SK-N-DZ (cell line): ENCODE measurements at regions not wholly inside any gene's neighbourhood (a gene's known extent, or its start where the extent isn't known, plus 50 kb on each side); places are given as distances from the start of the nearest gene placed in this dataset.
"Not testable (repeated sequence)": the region's sequence is repeated elsewhere in the genome, so short reads cannot be mapped to it uniquely, and the experiment has no call there.

Experiments
- DNase-seq: peaks from one replicate; pipeline ENCODE4 v3.0.0-alpha.2; 2015; ENCODE audit warnings: low spot score

DNA sequence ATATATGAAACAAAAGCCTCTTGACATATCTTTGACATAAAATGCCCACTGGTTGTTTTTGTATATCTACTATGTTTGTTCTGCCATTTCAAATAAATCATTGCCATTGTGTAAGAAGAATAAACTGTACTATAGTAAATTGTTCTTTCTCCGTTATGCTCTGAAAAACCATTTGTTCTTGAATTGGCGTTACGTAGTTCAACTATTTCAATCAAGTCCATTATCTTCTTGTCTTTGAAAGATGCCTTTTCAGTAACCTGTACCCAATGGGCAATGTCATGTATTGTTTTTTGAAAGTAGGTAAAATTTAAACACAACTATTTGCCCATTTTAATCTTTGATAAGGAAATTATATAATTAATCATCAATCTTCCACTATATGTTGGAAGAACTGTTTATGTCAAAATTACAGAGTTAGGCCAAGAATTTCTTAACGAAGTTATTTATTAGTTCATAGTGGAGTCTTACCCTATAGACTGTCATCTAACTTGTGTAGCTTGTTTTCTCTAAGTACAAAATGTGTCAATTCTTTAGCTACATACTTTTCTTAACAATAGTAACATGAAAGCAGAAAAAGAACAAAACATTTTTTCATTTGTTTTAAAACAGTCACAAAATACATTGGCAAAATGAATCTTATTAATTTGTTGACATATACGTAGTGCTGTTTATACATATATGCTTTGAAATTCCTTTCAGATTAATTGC is 294.8 kb downstream of the PTPRC start:
- no peak for DNase-seq

GRCh38 chr1:198934426-198934825 is 295.6 kb downstream of the PTPRC start:
- DNase-seq, result no peak

GRCh38 chr1:198934901-198935305 is 296.1 kb downstream of the PTPRC start:
- DNase-seq, result no peak

DNA sequence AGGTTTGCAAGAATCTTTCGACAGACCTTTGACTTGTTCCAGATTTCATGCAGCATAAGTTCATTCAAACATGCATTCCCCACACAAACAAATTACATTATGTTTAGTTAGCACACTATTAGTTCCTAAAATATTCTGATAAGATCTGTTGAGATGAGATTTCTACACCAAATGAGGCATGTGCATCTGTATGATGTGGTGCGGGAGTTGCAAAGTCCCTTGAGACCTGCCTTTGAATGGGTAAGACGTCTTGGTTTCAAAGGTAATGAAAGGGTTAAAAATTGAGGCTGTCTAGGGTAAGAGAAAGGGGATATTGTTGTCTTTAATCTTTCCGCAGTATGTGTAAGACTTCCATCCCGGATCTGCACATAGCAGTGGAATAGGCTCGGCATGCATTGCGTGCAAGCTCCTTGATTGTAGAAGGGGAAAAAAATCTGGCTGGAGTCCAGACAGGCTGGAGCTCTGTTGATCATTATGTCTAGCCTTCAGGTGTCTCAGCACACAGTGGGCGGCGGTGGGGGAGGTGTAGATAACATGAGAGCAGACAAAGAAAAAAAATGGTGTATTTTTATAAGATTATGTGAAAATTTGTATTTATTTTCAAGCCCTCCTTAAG is 296.6 kb downstream of the PTPRC start:
- DNase-seq, result peak; percentile 98

DNA sequence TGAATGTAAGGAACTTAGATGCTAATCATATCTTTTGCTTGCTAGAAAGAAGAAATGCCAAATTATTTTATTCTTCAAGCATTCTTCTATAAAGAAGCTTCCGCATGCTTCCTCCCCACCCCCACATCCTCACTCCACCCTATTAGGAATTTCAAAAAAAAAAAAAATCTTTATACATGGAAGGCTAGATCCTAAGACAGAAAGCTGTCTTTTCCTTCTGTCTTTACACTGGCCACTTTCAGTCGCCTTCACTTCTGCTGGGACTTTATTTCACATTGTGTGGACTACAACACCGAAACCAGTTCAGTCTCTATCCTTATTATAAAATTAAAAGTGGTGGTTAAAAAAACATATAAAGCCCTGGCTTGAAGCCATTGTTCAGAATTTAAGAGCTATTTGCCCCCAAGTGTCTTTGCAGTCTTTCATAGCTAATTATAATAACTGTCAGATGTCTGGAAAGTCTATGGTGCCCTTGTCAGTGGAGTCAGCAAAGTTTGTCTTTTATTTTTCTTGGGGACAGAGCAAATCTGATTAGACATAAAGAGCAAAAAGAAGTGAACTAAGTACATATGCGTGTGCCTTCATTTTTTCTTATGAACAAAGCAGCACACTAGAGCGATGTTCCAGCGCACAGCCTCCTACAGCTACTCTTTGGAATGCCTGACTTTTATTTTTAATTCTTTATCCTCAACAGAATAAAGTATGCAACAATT is 297.7 kb downstream of the PTPRC start:
- peak; percentile 13 for DNase-seq

DNA sequence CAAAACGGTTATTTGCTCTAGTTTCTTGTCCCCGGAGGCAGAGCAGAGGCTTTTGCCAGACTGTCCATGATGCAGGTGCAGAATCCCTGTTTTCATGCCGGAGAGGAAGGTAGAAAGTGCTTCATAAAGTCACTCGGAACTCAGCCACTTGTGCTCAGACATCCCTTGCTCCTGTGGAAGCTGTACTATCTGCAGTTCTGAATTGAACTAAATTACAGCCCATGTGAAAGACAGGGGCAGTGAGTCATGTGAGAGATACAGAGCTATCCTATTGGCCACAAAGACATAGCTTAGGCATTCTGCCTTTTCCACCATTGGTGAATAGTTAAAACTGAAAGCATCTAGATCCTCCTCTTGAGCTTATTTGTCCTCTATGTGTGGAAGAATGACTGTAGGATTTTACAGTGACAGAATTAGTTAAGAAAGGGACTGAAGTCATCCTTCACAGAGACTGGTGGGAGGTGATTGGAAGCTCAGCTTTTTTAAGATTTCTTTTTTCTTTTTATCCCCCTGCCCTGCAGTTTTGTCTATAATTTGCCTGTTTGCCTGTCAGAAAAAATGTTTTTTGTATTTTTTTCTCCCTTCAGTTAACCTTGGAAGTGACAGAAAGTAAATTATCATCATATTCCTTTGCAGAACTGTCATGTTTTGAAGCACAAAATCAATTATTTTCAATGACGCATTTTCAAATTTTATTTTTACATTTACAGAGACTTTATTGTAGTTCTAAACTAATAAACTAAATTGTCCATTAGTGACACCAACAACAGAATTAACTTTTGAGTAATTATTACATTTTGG is 298.6 kb downstream of the PTPRC start:
- DNase-seq, result peak; percentile 89

DNA sequence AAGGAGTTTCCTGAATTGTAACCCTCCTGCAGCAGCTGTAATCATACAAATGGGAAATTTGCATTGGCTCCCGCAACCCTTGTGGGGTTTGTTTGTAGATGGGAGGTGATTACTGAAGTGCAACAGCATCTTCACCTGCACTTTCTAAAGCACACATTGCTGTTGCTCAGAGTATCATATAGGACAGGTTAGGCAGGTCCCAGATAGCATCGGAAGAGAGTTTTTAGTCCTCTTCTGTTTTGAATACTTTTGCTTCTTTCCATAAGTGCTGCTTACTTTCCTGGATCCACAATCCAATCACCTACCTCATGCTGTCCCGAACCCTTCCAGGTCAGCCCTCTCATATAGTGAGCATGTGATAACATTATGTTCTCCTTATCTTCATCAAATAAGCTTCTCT is 300.4 kb downstream of the PTPRC start:
- DNase-seq, result no peak

DNA sequence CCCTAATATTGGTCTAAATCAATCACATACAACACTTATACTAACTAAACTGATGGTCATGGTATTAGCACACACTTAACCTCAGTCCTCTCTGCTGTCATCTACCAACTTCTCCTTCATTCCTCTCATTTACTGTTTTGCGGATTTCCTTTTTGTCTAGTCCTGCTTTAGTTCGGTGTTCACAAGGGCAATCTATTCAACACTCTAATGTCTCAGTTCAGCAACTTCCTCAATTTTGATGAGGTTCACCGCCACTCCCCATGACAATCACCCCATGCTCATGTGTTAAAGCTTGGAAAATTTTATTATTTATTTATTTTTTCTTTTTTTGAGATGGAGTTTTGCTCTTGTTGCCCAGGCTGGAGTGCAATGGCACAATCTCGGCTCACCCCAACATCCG is 301.1 kb downstream of the PTPRC start:
- DNase-seq, result no peak

- DNase-seq, result no peak
Observed at GRCh38 chr1:198942466-198942865, 303.6 kb downstream of the PTPRC start.

DNA sequence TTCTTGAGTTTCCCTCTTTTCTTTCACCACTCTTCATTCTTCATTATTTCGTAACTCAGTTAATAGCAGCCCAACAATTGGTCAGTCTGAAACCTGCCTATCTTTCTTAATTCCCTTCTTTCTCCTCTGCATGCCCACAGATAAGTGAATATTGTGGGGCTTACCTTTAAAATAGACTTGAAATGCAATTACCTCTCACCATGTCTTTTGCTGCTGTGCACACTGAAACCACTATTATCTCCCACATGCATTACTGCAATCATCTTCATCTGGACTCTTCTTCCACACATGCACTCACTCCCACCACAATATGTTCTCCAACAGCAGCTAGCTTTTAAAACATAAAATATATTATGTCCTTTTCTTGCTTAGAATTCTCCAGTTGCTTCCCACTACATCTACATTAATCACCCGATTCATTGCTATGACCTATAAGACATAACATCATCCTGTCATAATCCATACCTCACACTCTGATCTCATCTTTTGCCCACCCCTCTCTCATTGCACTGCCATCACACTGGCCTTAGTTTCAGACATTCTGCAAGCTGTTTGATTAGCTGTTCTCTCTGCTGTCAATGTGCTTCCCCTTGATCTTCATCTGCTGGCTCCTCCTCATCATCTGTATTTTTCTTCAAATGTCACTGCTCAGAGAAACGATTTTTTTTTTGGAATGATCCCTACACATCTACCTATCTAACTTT is 304.8 kb downstream of the PTPRC start:
- DNase-seq, result peak; percentile 4

DNA sequence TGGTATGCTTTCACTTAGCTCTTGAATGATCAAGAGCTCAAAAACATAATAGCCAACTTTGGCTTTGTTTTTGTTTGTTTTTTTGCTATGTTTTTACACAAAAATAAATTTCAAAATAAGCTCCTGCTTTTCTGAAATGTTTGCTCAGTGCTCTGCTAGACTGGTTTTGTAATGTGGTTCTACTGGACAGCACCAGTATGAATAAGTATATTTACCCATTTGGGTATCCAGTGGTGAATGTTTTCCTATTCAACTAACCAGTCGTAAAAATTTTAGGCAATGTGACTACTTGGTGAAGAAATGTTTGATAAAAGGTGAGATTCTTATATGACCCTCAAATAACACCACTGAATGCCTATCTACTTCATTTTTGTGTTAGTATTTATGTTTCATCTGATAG is 308.6 kb downstream of the PTPRC start:
- DNase-seq, result no peak

DNA sequence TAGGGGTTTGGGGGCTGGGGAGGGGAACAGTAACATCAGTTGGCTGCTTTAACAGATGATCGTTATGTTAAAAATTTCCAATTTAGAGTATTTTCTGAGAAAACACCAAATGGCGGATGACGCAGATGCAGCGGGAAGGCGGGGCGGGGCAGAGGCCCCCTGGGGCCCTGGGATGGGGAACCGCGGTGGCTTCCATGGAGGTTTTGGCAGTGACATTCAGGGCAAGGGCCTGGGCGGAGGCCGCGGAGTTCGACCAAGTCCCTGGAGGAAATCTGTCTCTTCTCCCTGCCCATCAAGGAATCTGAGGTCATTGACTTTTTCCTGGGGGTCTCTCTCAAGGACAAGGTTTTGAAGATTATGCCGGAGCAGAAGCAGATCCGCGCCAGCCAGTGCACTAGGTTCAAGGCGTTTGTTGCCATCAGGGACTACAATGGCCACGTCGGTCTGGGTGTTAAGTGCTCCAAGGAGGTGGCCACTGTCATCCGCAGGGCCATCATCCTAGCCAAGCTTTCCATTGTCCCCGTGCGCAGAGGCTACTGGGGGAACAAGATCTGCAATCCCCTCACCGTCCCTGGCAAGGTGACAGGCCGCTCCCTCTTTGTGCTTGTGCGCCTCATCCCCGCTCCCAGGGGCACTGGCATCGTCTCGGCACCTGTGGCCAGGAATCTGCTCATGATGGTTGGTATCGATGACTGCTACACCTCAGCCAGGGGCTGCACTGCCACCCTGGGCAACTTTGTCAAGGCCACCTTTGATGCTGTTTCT is 310.2 kb downstream of the PTPRC start:
- DNase-seq, result no peak

- no peak for DNase-seq
Observed at GRCh38 chr1:198950036-198950435, 311.2 kb downstream of the PTPRC start.

DNA sequence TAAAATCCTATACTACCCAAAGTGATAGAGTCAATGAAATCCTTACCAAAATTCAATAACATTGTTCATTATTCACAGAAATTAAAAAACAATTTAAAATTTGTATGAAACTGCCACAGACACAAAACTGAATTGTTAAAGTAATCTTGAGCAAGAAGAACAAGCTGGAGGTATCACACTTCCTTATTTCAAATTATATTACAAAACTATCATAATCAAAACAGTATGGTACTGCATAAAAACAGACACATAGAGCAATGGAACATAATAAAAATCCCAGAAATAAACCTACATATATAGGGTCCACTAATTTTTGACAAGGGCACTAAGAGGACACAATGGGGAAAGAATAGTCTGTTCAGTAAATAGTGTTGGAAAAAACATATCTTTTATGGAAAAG is 316.2 kb downstream of the PTPRC start:
- DNase-seq, result no peak

- no peak for DNase-seq
Observed at GRCh38 chr1:198957044-198957443, 318.2 kb downstream of the PTPRC start.

- no peak for DNase-seq
Observed at GRCh38 chr1:198959032-198959431, 320.2 kb downstream of the PTPRC start.

DNA sequence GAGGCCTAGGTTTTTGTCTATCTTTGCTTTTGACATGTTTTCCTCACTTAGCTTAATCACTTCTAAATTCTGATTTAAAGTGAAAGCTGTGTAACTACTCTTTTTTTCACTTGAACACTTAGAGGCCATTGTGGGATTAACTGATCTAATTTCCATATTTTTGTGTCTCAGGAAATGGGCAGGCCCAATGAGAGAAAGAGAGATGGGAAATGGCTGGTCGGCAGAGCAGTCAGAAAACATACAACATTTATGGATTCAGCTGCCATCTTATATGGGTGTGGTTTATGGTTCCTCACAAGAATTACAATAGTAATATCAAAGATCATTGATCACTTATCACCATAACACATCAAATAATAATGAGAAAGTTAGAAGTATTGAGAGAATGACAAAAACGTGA is 320.8 kb downstream of the PTPRC start:
- no peak for DNase-seq

DNA sequence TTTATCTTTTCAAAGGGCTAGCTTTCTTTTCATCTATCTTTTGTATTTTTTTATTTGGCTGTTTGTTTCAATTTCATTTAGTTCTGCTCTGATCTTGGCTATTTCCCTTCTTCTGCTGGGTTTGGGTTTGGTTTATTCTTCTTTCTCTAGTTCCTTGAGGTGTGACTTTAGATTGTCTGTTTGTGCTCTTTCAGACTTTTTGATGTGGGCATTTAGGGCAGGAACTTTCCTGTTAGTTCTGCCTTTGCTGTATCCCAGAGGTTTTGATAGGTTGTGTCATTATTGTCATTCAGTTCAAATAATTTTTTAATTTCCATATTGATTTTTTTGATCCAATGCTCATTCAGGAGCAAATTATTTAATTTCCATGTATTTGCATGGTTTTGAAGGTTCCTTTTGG is 325.0 kb downstream of the PTPRC start:
- not testable (repeated sequence) for DNase-seq

DNA sequence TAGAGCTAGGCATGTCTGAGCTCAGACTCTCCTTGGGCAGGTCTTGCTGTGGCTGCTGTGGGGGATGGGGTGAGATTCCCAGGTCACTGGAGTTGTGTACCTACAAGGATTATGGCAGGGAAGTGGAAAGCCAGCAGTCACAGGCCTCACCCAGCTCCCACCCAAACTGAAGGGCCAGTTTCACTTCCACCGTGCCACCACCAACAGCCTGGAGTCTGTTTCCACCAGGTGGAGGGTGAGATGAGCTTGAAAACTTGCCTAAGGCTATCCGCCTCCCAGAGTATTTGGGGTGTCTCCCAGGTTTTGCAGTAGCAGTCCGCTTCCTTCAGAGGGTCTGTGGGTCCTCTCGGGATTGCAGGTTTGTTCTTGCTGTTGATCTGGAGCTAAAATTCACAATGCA is 327.7 kb downstream of the PTPRC start:
- no peak for DNase-seq

- DNase-seq, result peak; percentile 88
Observed at GRCh38 chr1:198967566-198967965, 328.7 kb downstream of the PTPRC start.

- no peak for DNase-seq
Observed at GRCh38 chr1:198968866-198969265, 330.0 kb downstream of the PTPRC start.
